PC-9 (cell line): ENCODE measurements at regions not wholly inside any gene's neighbourhood (a gene's known extent, or its start where the extent isn't known, plus 50 kb on each side); places are given as distances from the start of the nearest gene placed in this dataset.

ENCODE experiments used
- BruUV-seq: library from RNA; stranded (reverse); fragments of 400-500 nt; replicated peaks from 2 replicates; lab custom pipeline; 2021; lab: Mats Ljungman, UMichigan
- CTCF ChIA-PET: fragments of 300-600 bp; sonication (Branson Sonifier 250); formaldehyde crosslinking; loops from one replicate; lab custom pipeline; 2022; ENCODE audit warnings: antibody characterized with exemption; lab: Charles Lee
- POLR2A ChIA-PET: fragments of 300-600 bp; sonication (Branson Sonifier 250); formaldehyde crosslinking; loops from one replicate; lab custom pipeline; 2022; ENCODE audit warnings: antibody characterized with exemption; ENCODE audit not compliant: unreplicated experiment; lab: Charles Lee
- DNase-seq, 2 experiments: peaks; one replicate each; pipeline versions ENCODE4 v3.0.0 to v3.0.0-alpha.2; 2015 to 2022; ENCODE audit warnings: mixed read lengths in 1 of 2
- H2AFZ ChIP-seq: fragments of 200-600 bp; sonication (generic); 2 replicates; pipeline ENCODE4 v1.8.1; 2017; ENCODE audit warnings: antibody characterized with exemption
- H3F3A ChIP-seq: fragments of 200-600 bp; sonication (generic); 2 replicates; pipeline ENCODE4 v1.8.1; 2017; ENCODE audit warnings: antibody characterized with exemption, mild to moderate bottlenecking, low read depth; ENCODE audit not compliant: insufficient read depth
- H3K27ac ChIP-seq: fragments of 200-600 bp; sonication (generic); 2 replicates; pipeline ENCODE4 v1.6.1; 2016; ENCODE audit warnings: mixed run types
- H3K27me3 ChIP-seq: fragments of 200-600 bp; sonication (generic); 2 replicates; pipeline ENCODE4 v1.6.1; 2016; ENCODE audit warnings: low read depth, mixed run types; ENCODE audit not compliant: insufficient read depth
- H3K36me3 ChIP-seq: fragments of 200-600 bp; sonication (generic); 2 replicates; pipeline ENCODE4 v1.6.1; 2016; ENCODE audit warnings: low read depth, mixed run types
- H3K4me1 ChIP-seq: fragments of 200-600 bp; sonication (generic); replicated peaks from 2 replicates; pipeline ENCODE4 v1.6.1; 2016; ENCODE audit warnings: mixed run types; ENCODE audit not compliant: insufficient read depth
- H3K4me2 ChIP-seq: fragments of 200-600 bp; sonication (generic); 2 replicates; pipeline ENCODE4 v1.6.1; 2017; ENCODE audit warnings: mixed run types
- H3K4me3 ChIP-seq: fragments of 200-600 bp; sonication (generic); 2 replicates; pipeline ENCODE4 v1.6.1; 2016; ENCODE audit warnings: mixed run types
- H3K79me2 ChIP-seq: fragments of 200-600 bp; sonication (generic); 2 replicates; pipeline ENCODE4 v1.6.1; 2017; ENCODE audit warnings: low read depth, mixed run types
- H3K9me2 ChIP-seq: fragments of 200-600 bp; sonication (generic); 2 replicates; pipeline ENCODE4 v1.8.1; 2017; ENCODE audit warnings: mild to moderate bottlenecking; ENCODE audit not compliant: insufficient read depth
- H3K9me3 ChIP-seq: fragments of 200-600 bp; sonication (generic); 2 replicates; pipeline ENCODE4 v1.8.1; 2016; ENCODE audit warnings: low read depth; ENCODE audit not compliant: insufficient read depth
- H4K20me1 ChIP-seq: fragments of 200-600 bp; sonication (generic); 2 replicates; pipeline ENCODE4 v1.8.1; 2017; ENCODE audit not compliant: insufficient read depth
- EZH2 ChIP-seq: fragments of 200-600 bp; sonication (generic); IDR thresholded peaks from 2 replicates; pipeline ENCODE4 v1.8.0; 2017; ENCODE audit warnings: antibody characterized with exemption, low read depth
- intact Hi-C: fragments of 100-400 bp; cut with micrococcal nuclease; formaldehyde crosslinking; loops from one replicate; pipeline ENCODE4 v1.10.0; 2022; ENCODE audit not compliant: unreplicated experiment
- TF ChIP-seq, protein P1 (sequence below): fragments of 200-600 bp; sonication (generic); conservative IDR thresholded peaks from 2 replicates; pipeline ENCODE4 v1.6.1; 2017; ENCODE audit warnings: mixed run types, antibody characterized with exemption, mild to moderate bottlenecking, moderate library complexity

DNA sequence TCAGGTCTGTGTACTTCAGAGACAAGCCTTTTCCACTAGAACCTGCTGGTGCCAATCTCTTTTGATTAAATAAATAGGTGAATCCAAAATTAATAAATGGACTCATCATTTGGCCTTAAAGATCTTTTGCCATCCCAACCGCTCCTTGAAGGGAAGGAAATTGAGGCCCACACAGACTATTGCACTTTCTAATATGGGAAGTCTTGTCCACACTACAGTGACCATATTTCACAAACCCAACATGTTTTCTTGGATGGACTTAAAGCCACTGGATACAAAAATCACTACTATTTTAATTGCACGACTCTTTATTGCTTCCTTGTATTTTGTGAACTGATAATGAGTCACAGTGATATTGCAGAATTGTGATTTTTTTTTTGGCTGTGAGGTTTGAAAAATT is 135.0 kb downstream of the DIRAS2 start:
- H3K27ac ChIP-seq: peak overlapping the region; percentile 57
- no peaks in the 10 kb centered on the region for H3K79me2 ChIP-seq
- no peak for TF ChIP-seq EZH2
- TF ChIP-seq, protein P1, sequence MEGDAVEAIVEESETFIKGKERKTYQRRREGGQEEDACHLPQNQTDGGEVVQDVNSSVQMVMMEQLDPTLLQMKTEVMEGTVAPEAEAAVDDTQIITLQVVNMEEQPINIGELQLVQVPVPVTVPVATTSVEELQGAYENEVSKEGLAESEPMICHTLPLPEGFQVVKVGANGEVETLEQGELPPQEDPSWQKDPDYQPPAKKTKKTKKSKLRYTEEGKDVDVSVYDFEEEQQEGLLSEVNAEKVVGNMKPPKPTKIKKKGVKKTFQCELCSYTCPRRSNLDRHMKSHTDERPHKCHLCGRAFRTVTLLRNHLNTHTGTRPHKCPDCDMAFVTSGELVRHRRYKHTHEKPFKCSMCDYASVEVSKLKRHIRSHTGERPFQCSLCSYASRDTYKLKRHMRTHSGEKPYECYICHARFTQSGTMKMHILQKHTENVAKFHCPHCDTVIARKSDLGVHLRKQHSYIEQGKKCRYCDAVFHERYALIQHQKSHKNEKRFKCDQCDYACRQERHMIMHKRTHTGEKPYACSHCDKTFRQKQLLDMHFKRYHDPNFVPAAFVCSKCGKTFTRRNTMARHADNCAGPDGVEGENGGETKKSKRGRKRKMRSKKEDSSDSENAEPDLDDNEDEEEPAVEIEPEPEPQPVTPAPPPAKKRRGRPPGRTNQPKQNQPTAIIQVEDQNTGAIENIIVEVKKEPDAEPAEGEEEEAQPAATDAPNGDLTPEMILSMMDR: no peak
- peak in 1 of 2 experiments; percentile 62 for DNase-seq
- intact Hi-C loops: no loop called here
- peaks cover 18% of the 10 kb centered on the region for H3K4me1 ChIP-seq
- no TSS peak for BruUV-seq
- H3K9me3 ChIP-seq: peaks cover 13% of the 10 kb centered on the region
- no peaks in the 10 kb centered on the region for H3K9me2 ChIP-seq
- no peak overlapping the region for H3K4me3 ChIP-seq
- POLR2A ChIA-PET: no interaction called here
- CTCF ChIA-PET: no interaction called here
- H3K27me3 ChIP-seq: no peaks in the 10 kb centered on the region
- no peaks in the 10 kb centered on the region for H3F3A ChIP-seq
- H4K20me1 ChIP-seq: no peaks in the 10 kb centered on the region
- no peak overlapping the region; the same call in 1 of the 2 replicates for H2AFZ ChIP-seq
- H3K4me2 ChIP-seq: no peak overlapping the region
- H3K36me3 ChIP-seq: no peaks in the 10 kb centered on the region

DNA sequence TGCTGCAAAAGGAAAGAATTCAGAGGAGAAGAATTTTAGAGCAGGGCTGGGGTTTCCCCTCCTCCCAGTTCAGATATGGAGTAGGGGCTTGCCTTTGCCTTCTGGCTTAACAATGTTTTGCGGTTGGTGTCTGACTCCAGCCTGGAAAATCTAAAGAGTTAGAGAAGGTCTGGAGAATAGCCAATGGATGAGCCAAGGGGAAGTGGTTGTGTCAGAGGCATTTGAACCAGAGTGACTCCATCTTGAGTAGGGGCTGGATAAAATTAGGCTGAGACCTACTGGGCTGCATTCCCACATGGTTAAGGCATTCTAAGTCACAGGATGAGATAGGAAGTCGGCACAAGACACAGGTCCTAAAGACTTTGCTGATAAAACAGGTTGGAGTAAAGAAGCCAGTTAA is 133.7 kb downstream of the DIRAS2 start:
- Histone ChIP-seq H4K20me1 (no peaks in the 10 kb centered on the region), H3K27me3 (no peaks in the 10 kb centered on the region), H3K9me3 (0 out of 2 replicates have a peak, but pooled peaks cover 5% of the 10 kb centered on the region), H3K9me2 (no peaks in the 10 kb centered on the region), H3K36me3 (no peaks in the 10 kb centered on the region), H3F3A (no peaks in the 10 kb centered on the region), H3K4me1 (peaks cover 18% of the 10 kb centered on the region), H2AFZ (no peak overlapping the region), H3K27ac (no peak overlapping the region), H3K4me2 (no peak overlapping the region), H3K79me2 (no peaks in the 10 kb centered on the region), H3K4me3 (no peak overlapping the region)
- no TSS peak for BruUV-seq
- TF ChIP-seq, protein P1: no peak
- no peak for TF ChIP-seq EZH2
- CTCF ChIA-PET: no interaction called here
- intact Hi-C loops: no loop called here
- POLR2A ChIA-PET: interaction anchor here (0.6 kb wide), 1 partner anchor 20 kb away, joined by 7 read pairs; no protein-coding TSS in a partner anchor
- no peak for DNase-seq

DNA sequence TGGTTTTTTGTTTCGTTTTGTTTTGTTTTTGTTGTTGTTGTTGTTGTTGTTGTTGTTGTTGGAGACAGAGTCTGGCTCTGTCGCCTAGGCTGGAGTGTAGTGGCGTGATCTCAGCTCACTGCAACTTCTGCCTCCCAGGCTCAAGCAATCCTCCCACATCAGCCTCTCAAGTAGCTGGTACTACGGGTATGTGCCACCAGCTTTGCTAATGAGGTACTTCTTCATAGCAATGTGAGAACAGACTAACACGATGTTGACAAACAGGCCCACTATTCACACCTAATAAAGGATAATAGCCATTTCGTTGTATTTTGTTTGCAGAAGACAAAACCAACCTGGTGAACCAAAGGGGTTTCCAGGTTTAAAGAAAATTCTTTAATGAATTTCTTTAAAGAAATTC is 130.9 kb downstream of the DIRAS2 start:
- peaks cover 34% of the 10 kb centered on the region for H3K4me1 ChIP-seq
- H3K4me3 ChIP-seq: no peak overlapping the region
- H2AFZ ChIP-seq: peak overlapping the region; percentile 49; the same call in 1 of the 2 replicates
- no peaks in the 10 kb centered on the region for H3K27me3 ChIP-seq
- no peaks in the 10 kb centered on the region for H3K79me2 ChIP-seq
- no TSS peak for BruUV-seq
- POLR2A ChIA-PET: no interaction called here
- peaks cover under 1% of the 10 kb centered on the region; the same call in 1 of the 2 replicates for H3F3A ChIP-seq
- no peak for DNase-seq
- CTCF ChIA-PET: no interaction called here
- no peak overlapping the region for H3K4me2 ChIP-seq
- TF ChIP-seq EZH2: no peak
- TF ChIP-seq, protein P1: no peak
- H3K36me3 ChIP-seq: no peaks in the 10 kb centered on the region
- H3K27ac ChIP-seq: no peak overlapping the region
- H3K9me3 ChIP-seq: peaks cover 4% of the 10 kb centered on the region; the same call in 1 of the 2 replicates
- intact Hi-C loops: no loop called here
- H3K9me2 ChIP-seq: no peaks in the 10 kb centered on the region
- H4K20me1 ChIP-seq: no peaks in the 10 kb centered on the region
